ENCODE measurements at regions not wholly inside any gene's neighbourhood (a gene's known extent, or its start where the extent isn't known, plus 50 kb on each side); places are given as distances from the start of the nearest gene placed in this dataset.

- no peak for TF ChIP-seq SIN3A (IDR thresholded peaks at IDR 0.05; ENCODE audit: borderline replicate concordance, insufficient read depth, low read length)
- no peak for TF ChIP-seq TAF1 (IDR thresholded peaks at IDR 0.05; ENCODE audit: borderline replicate concordance, insufficient read depth, low read length)
- TF ChIP-seq REST (IDR thresholded peaks at IDR 0.05; ENCODE audit: insufficient read depth in 1 of 2, low read depth in 2 of 2, low read length in 2 of 2): no peak
- no peak for TF ChIP-seq POLR2AphosphoS5 (IDR thresholded peaks at IDR 0.05; ENCODE audit: low read depth, low read length)
These were observed 129.6 kb downstream of the MRM1 start for GRCh38 chr17:36730857-36731490.
